ENCODE measurements at regions not wholly inside any gene's neighbourhood (a gene's known extent, or its start where the extent isn't known, plus 50 kb on each side); places are given as distances from the start of the nearest gene placed in this dataset.

GRCh38 chr3:95120921-95121320, 1058.1 kb downstream of the NSUN3 start:
- H3F3A ChIP-seq (ENCODE audit: control insufficient read depth, insufficient read depth): no peaks in the 10 kb centered on the region
- TF ChIP-seq, protein P1, sequence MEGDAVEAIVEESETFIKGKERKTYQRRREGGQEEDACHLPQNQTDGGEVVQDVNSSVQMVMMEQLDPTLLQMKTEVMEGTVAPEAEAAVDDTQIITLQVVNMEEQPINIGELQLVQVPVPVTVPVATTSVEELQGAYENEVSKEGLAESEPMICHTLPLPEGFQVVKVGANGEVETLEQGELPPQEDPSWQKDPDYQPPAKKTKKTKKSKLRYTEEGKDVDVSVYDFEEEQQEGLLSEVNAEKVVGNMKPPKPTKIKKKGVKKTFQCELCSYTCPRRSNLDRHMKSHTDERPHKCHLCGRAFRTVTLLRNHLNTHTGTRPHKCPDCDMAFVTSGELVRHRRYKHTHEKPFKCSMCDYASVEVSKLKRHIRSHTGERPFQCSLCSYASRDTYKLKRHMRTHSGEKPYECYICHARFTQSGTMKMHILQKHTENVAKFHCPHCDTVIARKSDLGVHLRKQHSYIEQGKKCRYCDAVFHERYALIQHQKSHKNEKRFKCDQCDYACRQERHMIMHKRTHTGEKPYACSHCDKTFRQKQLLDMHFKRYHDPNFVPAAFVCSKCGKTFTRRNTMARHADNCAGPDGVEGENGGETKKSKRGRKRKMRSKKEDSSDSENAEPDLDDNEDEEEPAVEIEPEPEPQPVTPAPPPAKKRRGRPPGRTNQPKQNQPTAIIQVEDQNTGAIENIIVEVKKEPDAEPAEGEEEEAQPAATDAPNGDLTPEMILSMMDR (IDR thresholded peaks at IDR 0.05; ENCODE audit: low read depth, low read length, poor library complexity, severe bottlenecking): no peak
- TF ChIP-seq EZH2phosphoT487 (IDR thresholded peaks at IDR 0.05; ENCODE audit: borderline replicate concordance, low read length): no peak
- H3K4me1 ChIP-seq (ENCODE audit: control insufficient read depth, low read length): no peaks in the 10 kb centered on the region
- no peak overlapping the region for H3K27ac ChIP-seq (ENCODE audit: low read depth, low read length)
- H4K20me1 ChIP-seq (ENCODE audit: control insufficient read depth, insufficient read depth, low read depth, low read length): no peaks in the 10 kb centered on the region
- H3K4me2 ChIP-seq (ENCODE audit: low read length): no peak overlapping the region
- H3K4me3 ChIP-seq (ENCODE audit: low read length): no peak overlapping the region
- no peaks in the 10 kb centered on the region for H3K79me2 ChIP-seq (ENCODE audit: control insufficient read depth, low read length)
- H3K27me3 ChIP-seq (ENCODE audit: control insufficient read depth, low read length): no peaks in the 10 kb centered on the region
- H3K9me3 ChIP-seq (ENCODE audit: control insufficient read depth, insufficient read depth, low read length): no peaks in the 10 kb centered on the region; the same call in 1 of the 2 replicates
- no peaks in the 10 kb centered on the region for H3K9me2 ChIP-seq (replicated peaks; ENCODE audit: control insufficient read depth, low read length)
- no peaks in the 10 kb centered on the region for H3K36me3 ChIP-seq (ENCODE audit: control insufficient read depth, low read length)

DNA sequence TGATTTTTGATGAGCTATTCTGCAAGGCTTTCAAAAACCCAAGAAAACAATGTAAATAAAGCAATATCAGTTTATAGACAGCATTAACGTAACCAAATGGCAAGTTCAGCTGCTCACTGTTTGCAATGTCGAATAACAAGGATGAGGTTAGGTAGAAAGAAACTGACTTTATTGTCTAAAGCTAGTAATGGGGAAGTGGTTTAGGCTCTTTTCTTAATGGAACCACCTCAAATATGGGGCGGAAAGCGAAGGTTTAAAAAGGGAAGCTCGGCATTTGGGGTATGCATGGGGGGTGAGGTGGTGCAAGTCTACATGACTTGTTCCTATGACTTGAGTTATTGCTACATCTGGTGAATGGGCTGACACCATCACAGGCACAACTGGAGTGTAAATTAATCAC, 1060.2 kb downstream of the NSUN3 start:
- Histone ChIP-seq H4K20me1 (ENCODE audit: control insufficient read depth, insufficient read depth, low read depth, low read length) (no peaks in the 10 kb centered on the region), H3K9me2 (replicated peaks; ENCODE audit: control insufficient read depth, low read length) (no peaks in the 10 kb centered on the region), H3K9me3 (ENCODE audit: control insufficient read depth, insufficient read depth, low read length) (no peaks in the 10 kb centered on the region; the same call in 1 of the 2 replicates), H3K36me3 (ENCODE audit: control insufficient read depth, low read length) (no peaks in the 10 kb centered on the region), H3K4me2 (ENCODE audit: low read length) (no peak overlapping the region), H3K27me3 (ENCODE audit: control insufficient read depth, low read length) (no peaks in the 10 kb centered on the region), H3K4me3 (ENCODE audit: low read length) (no peak overlapping the region), H3K27ac (ENCODE audit: low read depth, low read length) (no peak overlapping the region), H3K79me2 (ENCODE audit: control insufficient read depth, low read length) (no peaks in the 10 kb centered on the region), H3F3A (ENCODE audit: control insufficient read depth, insufficient read depth) (no peaks in the 10 kb centered on the region), H3K4me1 (ENCODE audit: control insufficient read depth, low read length) (no peaks in the 10 kb centered on the region)
- TF ChIP-seq, protein P1 (IDR thresholded peaks at IDR 0.05; ENCODE audit: low read depth, low read length, poor library complexity, severe bottlenecking): no peak
- no peak for TF ChIP-seq EZH2phosphoT487 (IDR thresholded peaks at IDR 0.05; ENCODE audit: borderline replicate concordance, low read length)

DNA sequence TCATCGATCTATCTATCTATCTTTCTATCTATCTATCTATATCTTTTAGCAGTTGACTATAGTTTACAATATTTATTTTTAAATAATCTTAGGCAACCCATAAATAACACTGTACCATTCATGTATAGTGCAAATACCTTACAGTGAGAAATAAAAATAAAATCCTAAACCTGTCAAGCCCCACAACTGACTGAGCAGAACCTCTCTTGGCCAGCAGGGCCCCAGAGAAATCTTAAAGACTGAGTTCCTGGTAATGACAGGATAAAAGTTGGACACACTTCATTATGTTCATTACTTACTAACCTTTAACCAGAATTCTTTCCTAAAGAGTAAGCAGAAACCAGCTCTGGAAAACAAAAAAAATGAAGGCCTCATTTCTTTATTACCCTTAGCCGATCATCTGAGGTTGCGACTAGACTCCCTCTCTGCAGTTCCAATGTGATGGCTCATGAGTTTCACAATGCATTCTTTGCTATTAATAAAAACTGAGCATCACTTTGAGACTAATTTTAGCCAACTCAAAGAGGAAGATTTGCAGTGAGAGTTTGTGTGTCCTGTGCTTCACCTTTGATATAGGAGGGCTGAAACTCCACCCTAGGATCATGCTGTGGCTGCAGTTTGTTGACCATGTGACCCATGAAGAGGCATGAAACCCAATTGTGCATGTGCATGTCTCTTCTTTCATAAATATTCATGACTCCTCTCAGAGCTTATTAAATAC, 1072.0 kb downstream of the NSUN3 start:
- Histone ChIP-seq H3K9me3 (ENCODE audit: control insufficient read depth, insufficient read depth, low read length) (no peaks in the 10 kb centered on the region), H3K4me3 (ENCODE audit: low read length) (no peak overlapping the region), H4K20me1 (ENCODE audit: control insufficient read depth, insufficient read depth, low read depth, low read length) (no peaks in the 10 kb centered on the region), H3K4me2 (ENCODE audit: low read length) (no peak overlapping the region), H3K9me2 (replicated peaks; ENCODE audit: control insufficient read depth, low read length) (no peaks in the 10 kb centered on the region), H3F3A (ENCODE audit: control insufficient read depth, insufficient read depth) (no peaks in the 10 kb centered on the region), H3K4me1 (ENCODE audit: control insufficient read depth, low read length) (no peaks in the 10 kb centered on the region), H3K36me3 (ENCODE audit: control insufficient read depth, low read length) (no peaks in the 10 kb centered on the region), H3K79me2 (ENCODE audit: control insufficient read depth, low read length) (no peaks in the 10 kb centered on the region), H3K27me3 (ENCODE audit: control insufficient read depth, low read length) (no peaks in the 10 kb centered on the region), H3K27ac (ENCODE audit: low read depth, low read length) (no peak overlapping the region)
- TF ChIP-seq EZH2phosphoT487 (IDR thresholded peaks at IDR 0.05; ENCODE audit: borderline replicate concordance, low read length): no peak
- TF ChIP-seq, protein P1 (IDR thresholded peaks at IDR 0.05; ENCODE audit: low read depth, low read length, poor library complexity, severe bottlenecking): no peak

All from DOHH2 (cell line).